ENCODE measurements at regions not wholly inside any gene's neighbourhood (a gene's known extent, or its start where the extent isn't known, plus 50 kb on each side); places are given as distances from the start of the nearest gene placed in this dataset.

DNA sequence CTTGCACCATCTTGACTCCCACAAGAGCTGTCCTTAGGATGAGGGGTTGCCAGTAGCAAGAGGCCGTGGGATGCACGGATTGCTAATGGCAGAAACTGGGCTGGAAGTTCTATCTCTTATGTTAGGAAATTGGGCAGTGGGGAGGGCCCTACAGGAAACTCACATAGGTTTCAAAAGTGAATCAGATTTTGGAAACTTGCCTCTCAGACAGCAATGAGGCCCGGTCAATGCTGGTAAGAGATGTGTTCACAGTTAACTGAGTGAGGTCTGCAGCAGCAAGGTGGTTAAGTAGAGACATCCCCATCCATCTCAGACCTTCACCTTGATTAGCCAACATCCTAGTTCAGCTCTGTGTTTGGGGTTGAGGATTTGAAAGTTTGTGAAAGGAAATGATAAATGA is 164.7 kb downstream of the ABCA8 start:
- TF ChIP-seq CTCF (IDR thresholded peaks at IDR 0.05; ENCODE audit: insufficient read depth, missing control alignments), result no peak
- FAIRE-seq, result no peak
- DNase-seq (ENCODE audit: insufficient read length, low spot score), result no peak

GRCh38 chr17:68789203-68789962 is 165.8 kb downstream of the ABCA8 start:
- FAIRE-seq (no peak), DNase-seq (ENCODE audit: insufficient read length, low spot score) (no peak)
- no peak for TF ChIP-seq CTCF (IDR thresholded peaks at IDR 0.05; ENCODE audit: insufficient read depth, missing control alignments)

DNA sequence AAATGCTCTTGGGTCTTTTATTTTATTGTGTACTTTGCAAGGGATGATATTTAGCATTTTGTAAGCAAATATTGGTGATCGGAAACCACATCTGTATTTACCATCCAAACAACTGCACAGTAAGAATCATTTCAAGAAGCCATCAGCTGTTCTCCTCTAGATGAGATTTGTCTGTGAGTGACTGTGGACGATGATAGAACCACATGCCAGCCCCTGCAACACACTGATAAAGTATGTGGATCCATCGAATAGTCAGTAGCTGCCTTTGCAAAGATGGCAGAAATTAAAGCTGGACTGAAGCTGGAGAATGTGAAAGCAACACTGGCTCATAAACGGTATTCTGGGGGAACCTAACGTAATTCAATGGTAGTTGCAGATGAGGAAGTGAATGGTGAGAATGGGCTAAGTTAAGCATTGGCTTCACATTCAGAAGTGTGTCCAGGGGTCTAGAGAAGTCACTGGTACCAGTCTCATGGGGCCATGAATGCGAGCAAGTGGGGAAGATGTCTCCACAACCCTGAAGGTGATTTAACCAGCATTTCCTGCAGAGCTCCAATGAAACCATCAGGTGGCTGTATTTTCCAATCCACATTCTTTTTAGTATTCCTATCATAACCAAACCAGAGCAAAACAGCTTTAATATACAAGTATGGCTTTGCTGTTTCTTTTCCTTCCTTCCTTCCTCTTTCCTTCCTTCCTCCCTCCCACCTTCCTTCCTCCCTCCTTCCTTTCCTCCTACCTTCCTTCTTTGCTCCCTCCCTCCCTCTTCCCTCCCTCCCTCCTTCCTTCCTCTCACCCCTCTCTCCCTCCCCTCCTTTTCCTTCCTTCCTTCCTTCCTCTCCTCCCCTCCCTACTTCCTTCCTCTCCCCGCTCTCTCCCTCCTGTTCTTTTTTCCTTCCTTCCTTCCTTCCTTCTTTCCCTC is 169.4 kb downstream of the ABCA8 start:
- DNase-seq (ENCODE audit: insufficient read length, low spot score) (no peak), FAIRE-seq (no peak)
- TF ChIP-seq CTCF (IDR thresholded peaks at IDR 0.05; ENCODE audit: insufficient read depth, missing control alignments), result no peak

- no peak for TF ChIP-seq CTCF (IDR thresholded peaks at IDR 0.05; ENCODE audit: insufficient read depth, missing control alignments)
- FAIRE-seq, result no peak
- DNase-seq (ENCODE audit: insufficient read length, low spot score), result no peak
Measured at GRCh38 chr17:68784431-68784830, 170.8 kb downstream of the ABCA8 start.

DNA sequence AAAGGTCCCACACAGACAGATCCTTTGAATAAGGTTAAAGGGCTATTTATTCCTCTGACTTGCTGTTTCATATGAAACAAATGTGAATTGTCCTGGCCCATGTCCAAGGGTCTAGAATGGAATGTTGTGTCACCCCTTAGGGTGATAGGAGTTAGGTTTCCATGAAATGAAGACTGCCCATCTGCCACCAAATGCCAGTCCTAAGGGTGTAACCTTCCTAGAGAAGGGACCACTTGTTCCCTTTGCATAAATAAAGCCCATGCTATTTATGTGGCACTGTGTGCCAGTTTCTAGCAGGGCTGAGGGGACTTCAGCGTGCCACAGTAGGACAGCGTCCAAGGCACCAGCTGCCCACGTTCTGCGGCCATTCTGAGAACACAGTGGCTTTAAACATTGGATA is 171.3 kb downstream of the ABCA8 start:
- TF ChIP-seq CTCF (IDR thresholded peaks at IDR 0.05; ENCODE audit: insufficient read depth, missing control alignments), result no peak
- FAIRE-seq, result no peak
- DNase-seq (ENCODE audit: insufficient read length, low spot score), result no peak

DNA sequence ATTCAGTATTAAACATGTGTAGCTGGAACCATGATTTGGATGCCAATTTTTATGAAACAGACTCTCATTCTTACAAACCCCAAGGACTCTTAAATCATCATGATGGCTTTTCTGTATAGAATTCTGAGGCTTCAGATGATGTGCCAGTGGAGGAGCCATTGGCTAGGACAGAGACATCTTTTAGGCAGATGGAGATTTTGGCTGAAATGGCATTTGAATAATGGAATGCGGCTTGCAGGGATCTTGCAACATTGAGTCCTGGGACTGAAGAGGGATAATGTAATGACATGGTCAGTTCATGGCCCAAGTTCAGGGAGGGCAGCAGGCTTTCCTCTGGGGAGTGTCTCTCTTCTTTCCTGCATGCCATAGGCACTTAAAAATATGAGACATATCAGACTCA is 172.4 kb downstream of the ABCA8 start:
- FAIRE-seq (no peak), DNase-seq (ENCODE audit: insufficient read length, low spot score) (no peak)
- TF ChIP-seq CTCF (IDR thresholded peaks at IDR 0.05; ENCODE audit: insufficient read depth, missing control alignments), result no peak

- no peak for DNase-seq (ENCODE audit: insufficient read length, low spot score)
- FAIRE-seq, result no peak
- TF ChIP-seq CTCF (IDR thresholded peaks at IDR 0.05; ENCODE audit: insufficient read depth, missing control alignments), result no peak
Measured at GRCh38 chr17:68780596-68780995, 174.6 kb downstream of the ABCA8 start.
